Psoas muscle (tissue), 7 donors: ENCODE measurements at regions not wholly inside any gene's neighbourhood (a gene's known extent, or its start where the extent isn't known, plus 50 kb on each side); places are given as distances from the start of the nearest gene placed in this dataset.
"Not testable (repeated sequence)": the region's sequence is repeated elsewhere in the genome, so short reads cannot be mapped to it uniquely, and the experiment has no call there.

ENCODE experiments used
- ATAC-seq, 4 donors: fragments of 200-7000 bp; cut with Tn5 transposase; one replicate each; pipeline ENCODE4 v1.9.1; 2020; ENCODE audit warnings: moderate library complexity in 3 of 4, mild to moderate bottlenecking in 2 of 4
- DNase-seq, 2 donors: peaks; one replicate each; pipeline ENCODE4 v3.0.0-alpha.2; 2020
- H3K27ac ChIP-seq: fragments of 200-600 bp; one replicate; pipeline ENCODE4 v1.8.0; 2022
- H3K27me3 ChIP-seq, 3 donors: fragments of 200-600 bp in 1 of 3; one replicate each; pipeline versions ENCODE4 v1.6.1 to v1.8.0; 2013 to 2022; ENCODE audit warnings: low read length in 2 of 3, mild to moderate bottlenecking in 2 of 3, moderate library complexity in 1 of 3; ENCODE audit not compliant: insufficient read depth in 3 of 3
- H3K36me3 ChIP-seq, 2 donors: fragments of 200-600 bp in 1 of 2; one replicate each; pipeline versions ENCODE4 v1.6.1 to v1.8.0; 2013 to 2022; ENCODE audit warnings: low read depth in 1 of 2, mild to moderate bottlenecking in 1 of 2, moderate library complexity in 1 of 2; ENCODE audit not compliant: insufficient read depth in 1 of 2
- H3K4me1 ChIP-seq: fragments of 200-600 bp; one replicate; pipeline ENCODE4 v1.8.0; 2022
- H3K4me3 ChIP-seq: fragments of 200-600 bp; one replicate; pipeline ENCODE4 v1.8.0; 2022; ENCODE audit warnings: mild to moderate bottlenecking
- H3K9me3 ChIP-seq: fragments of 200-600 bp; one replicate; pipeline ENCODE4 v1.8.0; 2022
- WGBS, 3 donors: extraction: QIAGEN DNeasy Blood & Tissue Kit; methylation state at CpG; one replicate each; pipeline versions ENCODE4 v1.1.6 to v1.1.7; 2013; 5-methylcytosine and 5-hydroxymethylcytosine counted together
- intact Hi-C, 2 donors: fragments of 100-400 bp; cut with DNase I; formaldehyde crosslinking; loops; one replicate each; pipeline versions ENCODE4 v1.11.0 to v1.14.2; 2022
- TF ChIP-seq, protein P1 (sequence below): fragments of 200-600 bp; IDR thresholded peaks from one replicate; pipeline ENCODE4 v1.8.0; 2022; ENCODE audit warnings: antibody characterized with exemption
- donor health status: healthy with polysubstance abuse.
- donor health status: DM: no; HTN: no; CAD: no; lungs with moderate emphysema.
- donor health status: Bipolar disorder and iron deficiency.
- donor health status: healthy.
- donor health status: DM: yes; HTN: yes; CAD: no.
- donor health status: DM: no; HTN: no; CAD: no.
- donor health status: DM: yes; HTN: yes; CAD: no.

DNA sequence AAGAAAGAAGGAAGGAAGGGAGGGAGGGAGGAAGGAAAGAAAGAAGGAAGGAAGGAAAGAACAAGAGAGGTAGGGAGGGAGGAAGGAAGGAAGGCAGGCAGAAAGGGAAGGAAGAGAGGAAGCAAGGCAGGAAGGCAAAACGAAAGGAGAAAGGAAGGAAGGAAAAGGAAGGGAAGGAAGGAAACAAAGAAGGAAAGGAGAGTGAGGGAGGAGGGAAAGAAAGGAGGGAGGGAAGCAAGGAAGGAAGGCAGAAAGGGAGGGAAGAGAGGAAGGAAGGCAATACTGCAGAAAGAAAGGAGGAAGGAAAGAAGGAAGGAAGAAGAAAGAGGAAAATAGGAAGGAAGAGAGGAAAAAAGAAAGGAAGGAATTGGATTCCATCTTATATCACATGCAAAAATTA is 1303.1 kb upstream of the TMEM132C start:
- WGBS, 3 donors = 46 to 71% (median 66%) methylated on average over 1 of the region's 1 CpG
- Histone ChIP-seq H3K27ac (no peak overlapping the region), H3K27me3 (peaks cover 0 to 3% (median 0%) of the 10 kb centered on the region in 3 donors), H3K9me3 (no peaks in the 10 kb centered on the region), H3K36me3 (no peaks in the 10 kb centered on the region), H3K4me1 (no peaks in the 10 kb centered on the region), H3K4me3 (no peak overlapping the region)
- intact Hi-C loops = no loop called here
- DNase-seq (no peak), ATAC-seq (no peak)
- TF ChIP-seq, protein P1, sequence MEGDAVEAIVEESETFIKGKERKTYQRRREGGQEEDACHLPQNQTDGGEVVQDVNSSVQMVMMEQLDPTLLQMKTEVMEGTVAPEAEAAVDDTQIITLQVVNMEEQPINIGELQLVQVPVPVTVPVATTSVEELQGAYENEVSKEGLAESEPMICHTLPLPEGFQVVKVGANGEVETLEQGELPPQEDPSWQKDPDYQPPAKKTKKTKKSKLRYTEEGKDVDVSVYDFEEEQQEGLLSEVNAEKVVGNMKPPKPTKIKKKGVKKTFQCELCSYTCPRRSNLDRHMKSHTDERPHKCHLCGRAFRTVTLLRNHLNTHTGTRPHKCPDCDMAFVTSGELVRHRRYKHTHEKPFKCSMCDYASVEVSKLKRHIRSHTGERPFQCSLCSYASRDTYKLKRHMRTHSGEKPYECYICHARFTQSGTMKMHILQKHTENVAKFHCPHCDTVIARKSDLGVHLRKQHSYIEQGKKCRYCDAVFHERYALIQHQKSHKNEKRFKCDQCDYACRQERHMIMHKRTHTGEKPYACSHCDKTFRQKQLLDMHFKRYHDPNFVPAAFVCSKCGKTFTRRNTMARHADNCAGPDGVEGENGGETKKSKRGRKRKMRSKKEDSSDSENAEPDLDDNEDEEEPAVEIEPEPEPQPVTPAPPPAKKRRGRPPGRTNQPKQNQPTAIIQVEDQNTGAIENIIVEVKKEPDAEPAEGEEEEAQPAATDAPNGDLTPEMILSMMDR = no peak

DNA sequence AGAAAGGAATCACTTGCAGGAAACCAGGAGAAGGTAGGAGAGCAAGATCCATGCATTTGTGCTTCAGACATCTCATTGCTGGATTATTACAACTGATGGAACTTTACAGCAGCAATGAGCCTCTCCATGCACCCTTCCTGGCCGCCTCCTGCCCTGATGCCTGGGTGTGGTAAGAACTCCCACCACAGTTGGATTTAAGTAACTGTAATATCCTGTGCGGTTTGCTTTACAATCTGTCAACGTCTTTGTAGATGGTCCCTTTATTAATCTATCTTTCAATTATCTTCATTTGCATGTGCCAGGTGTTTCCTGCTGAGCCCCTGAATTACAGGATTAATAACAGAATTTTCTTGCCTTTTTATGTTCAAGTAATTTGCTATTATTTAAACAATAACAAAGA is 1300.5 kb upstream of the TMEM132C start:
- TF ChIP-seq, protein P1 = no peak
- no peaks in the 10 kb centered on the region for H3K4me1 ChIP-seq
- H3K9me3 ChIP-seq = no peaks in the 10 kb centered on the region
- DNase-seq (no peak), ATAC-seq (no peak)
- 53 to 61% (median 60%) methylated on average over 3 of the region's 3 CpGs for WGBS, 3 donors
- intact Hi-C loops = no loop called here
- H3K27me3 ChIP-seq = peaks cover 0 to 3% (median 0%) of the 10 kb centered on the region in 3 donors
- no peak overlapping the region for H3K27ac ChIP-seq
- no peak overlapping the region for H3K4me3 ChIP-seq
- no peaks in the 10 kb centered on the region for H3K36me3 ChIP-seq

DNA sequence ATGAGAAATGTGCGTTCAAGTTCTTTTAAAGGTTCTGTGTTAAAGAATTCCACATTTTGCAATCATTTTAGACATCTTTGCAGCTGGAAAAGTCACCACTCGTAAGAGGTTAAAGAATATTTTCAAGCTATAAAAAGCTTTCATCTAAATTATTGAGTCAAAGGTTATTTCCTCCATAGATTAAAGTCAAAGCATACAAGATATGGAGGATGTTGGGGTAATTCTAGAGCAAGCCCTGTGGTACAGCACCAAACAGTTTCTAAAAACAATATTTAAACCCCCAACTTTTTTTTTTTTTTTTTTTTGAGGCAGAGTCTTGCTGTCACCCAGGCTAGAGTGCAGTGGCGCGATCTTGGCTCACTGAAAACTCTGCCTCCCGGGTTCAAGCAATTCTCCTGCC is 1299.8 kb upstream of the TMEM132C start:
- Histone ChIP-seq H3K4me3 (no peak overlapping the region), H3K27me3 (peaks cover 0 to 5% (median 0%) of the 10 kb centered on the region in 3 donors), H3K4me1 (no peaks in the 10 kb centered on the region), H3K36me3 (no peaks in the 10 kb centered on the region), H3K9me3 (no peaks in the 10 kb centered on the region), H3K27ac (no peak overlapping the region)
- DNase-seq (no peak), ATAC-seq (no peak)
- TF ChIP-seq, protein P1 = no peak
- WGBS, 3 donors = 63 to 69% (median 66%) methylated on average over 5 of the region's 5 CpGs
- intact Hi-C loops = no loop called here

DNA sequence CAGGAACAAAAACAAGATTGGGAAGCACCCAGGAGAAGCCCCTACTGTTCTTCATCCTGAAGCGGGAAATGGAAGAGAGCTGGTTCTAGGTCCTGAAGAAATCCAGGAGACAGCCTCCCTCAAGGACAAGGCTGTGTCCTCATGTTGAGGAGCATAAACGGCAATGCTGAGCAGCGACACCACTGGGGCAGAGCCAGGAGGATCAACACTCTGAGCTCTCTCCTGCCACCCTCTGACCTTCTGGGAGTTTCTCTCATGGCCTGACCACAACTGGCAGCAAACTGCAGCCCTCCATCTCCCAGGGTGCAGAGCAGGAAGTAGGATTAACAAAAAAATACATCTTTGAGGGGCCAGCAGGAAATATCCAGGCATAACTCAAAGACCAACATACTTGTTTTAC is 1292.2 kb upstream of the TMEM132C start:
- Histone ChIP-seq H3K9me3 (no peaks in the 10 kb centered on the region), H3K27me3 (peaks cover 0 to 2% (median 0%) of the 10 kb centered on the region in 3 donors), H3K4me3 (no peak overlapping the region), H3K27ac (no peak overlapping the region), H3K36me3 (no peaks in the 10 kb centered on the region), H3K4me1 (no peaks in the 10 kb centered on the region)
- intact Hi-C loops = no loop called here
- ATAC-seq (no peak), DNase-seq (no peak)
- TF ChIP-seq, protein P1 = no peak
- WGBS, 3 donors = 45 to 51% (median 49%) methylated on average over 3 of the region's 3 CpGs

DNA sequence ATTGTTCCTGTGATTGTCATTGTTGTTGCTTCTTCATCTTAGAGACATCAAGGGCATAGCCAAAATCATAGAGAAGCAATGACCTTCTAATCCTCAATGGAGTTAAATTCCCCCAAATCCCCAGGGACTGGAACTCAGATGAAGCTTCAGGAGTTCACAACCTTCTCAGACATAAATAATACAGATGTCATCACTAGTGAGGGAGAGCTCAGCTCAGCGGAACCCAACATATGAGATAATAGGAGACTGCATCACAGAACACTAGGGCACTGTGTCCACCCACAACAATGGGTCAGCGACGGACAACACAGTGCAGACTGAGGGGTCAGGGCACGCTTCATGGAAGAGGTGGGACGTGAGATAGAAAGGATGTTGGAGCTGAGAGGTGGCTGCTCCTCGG is 1290.4 kb upstream of the TMEM132C start:
- ATAC-seq = no peak
- Histone ChIP-seq H3K9me3 (no peaks in the 10 kb centered on the region), H3K36me3 (no peaks in the 10 kb centered on the region), H3K27me3 (peaks cover 0 to 2% (median 0%) of the 10 kb centered on the region in 3 donors), H3K4me1 (no peaks in the 10 kb centered on the region), H3K4me3 (no peak overlapping the region), H3K27ac (no peak overlapping the region)
- intact Hi-C loops = no loop called here
- 63 to 69% (median 65%) methylated on average over 6 of the region's 6 CpGs for WGBS, 3 donors
- DNase-seq = no peak
- TF ChIP-seq, protein P1 = no peak

DNA sequence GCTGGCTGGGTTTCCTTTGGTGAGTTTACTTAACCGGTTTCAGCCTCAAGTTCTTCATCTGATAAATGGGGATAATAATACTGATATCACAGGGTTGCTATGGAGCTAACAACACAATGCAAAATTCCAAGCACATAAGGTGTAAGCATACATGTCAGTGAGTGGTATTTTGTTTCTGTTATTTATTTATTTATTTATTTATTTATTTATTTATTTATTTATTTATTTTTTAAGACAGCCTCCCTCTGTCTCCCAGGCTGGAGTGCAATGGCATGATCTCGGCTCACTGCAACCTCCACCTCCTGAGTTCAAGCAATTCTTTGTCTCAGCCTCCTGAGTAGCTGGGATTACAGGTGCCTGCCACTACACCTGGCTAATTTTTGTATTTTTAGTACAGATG is 1287.4 kb upstream of the TMEM132C start:
- H3K4me1 ChIP-seq, ATAC-seq, intact Hi-C loops, H3K9me3 ChIP-seq, H3K36me3 ChIP-seq, DNase-seq, H3K27ac ChIP-seq, H3K27me3 ChIP-seq, H3K4me3 ChIP-seq: not testable (repeated sequence)
- 89 to 93% (median 90%) methylated on average over 2 of the region's 2 CpGs for WGBS, 3 donors
